Esophagus squamous epithelium (tissue), 5 donors: ENCODE measurements at regions not wholly inside any gene's neighbourhood (a gene's known extent, or its start where the extent isn't known, plus 50 kb on each side); places are given as distances from the start of the nearest gene placed in this dataset.
"Not testable (repeated sequence)": the region's sequence is repeated elsewhere in the genome, so short reads cannot be mapped to it uniquely, and the experiment has no call there.

Experiments
- DNase-seq: peaks from one replicate; lab custom pipeline; 2025; lab: John Stamatoyannopoulos, UW
- H3K27ac ChIP-seq, 4 donors: fragments of 200-600 bp; sonication (generic); one replicate each; pipeline ENCODE4 v1.5.1; 2016 to 2019; ENCODE audit warnings: mild to moderate bottlenecking in 1 of 4
- H3K27me3 ChIP-seq, 4 donors: fragments of 200-600 bp; sonication (generic); 1 replicate in 3 of 4; 2 replicates in 1 of 4; pipeline versions ENCODE4 v1.5.1 to v1.6.0; 2017 to 2021; ENCODE audit warnings: antibody characterized with exemption in 1 of 4
- H3K36me3 ChIP-seq, 3 donors: fragments of 200-600 bp; sonication (generic); one replicate each; pipeline ENCODE4 v1.5.1; 2016 to 2019
- H3K4me1 ChIP-seq, 3 donors: fragments of 200-600 bp; sonication (generic); one replicate each; pipeline ENCODE4 v1.5.1; 2017 to 2019
- H3K4me3 ChIP-seq, 4 donors: fragments of 200-600 bp; sonication (generic); 1 replicate in 3 of 4; 2 replicates in 1 of 4; pipeline ENCODE4 v1.5.1; 2016 to 2019; ENCODE audit warnings: mild to moderate bottlenecking in 2 of 4, moderate library complexity in 1 of 4
- H3K9me3 ChIP-seq, 3 donors: fragments of 200-600 bp; sonication (generic); one replicate each; pipeline ENCODE4 v1.5.1; 2016 to 2019
- POLR2A ChIP-seq, 4 donors: fragments of 450-650 bp; IDR thresholded peaks; one replicate each; pipeline ENCODE4 v1.6.1; 2017; ENCODE audit warnings: antibody characterized with exemption in 4 of 4, mild to moderate bottlenecking in 4 of 4, moderate library complexity in 3 of 4
- WGBS, 2 donors: methylation state at CpG; one replicate each; pipeline ENCODE4 v1.1.5; 2018; 5-methylcytosine and 5-hydroxymethylcytosine counted together
- intact Hi-C: fragments of 100-400 bp; cut with DNase I; formaldehyde crosslinking; loops from one replicate; pipeline ENCODE4 v1.15.0; 2022
- TF ChIP-seq, protein P1 (sequence below), 6 experiments: fragments of 450-650 bp in 4 of 6; fragments of 200-600 bp in 2 of 6; sonication (generic) in 2 of 6; IDR thresholded peaks; one replicate each; pipeline ENCODE4 v1.5.1; 2016 to 2019; ENCODE audit warnings: antibody characterized with exemption in 6 of 6, mild to moderate bottlenecking in 4 of 6, moderate library complexity in 4 of 6
- donor health status: DM: yes; HTN: yes; CAD: no.

DNA sequence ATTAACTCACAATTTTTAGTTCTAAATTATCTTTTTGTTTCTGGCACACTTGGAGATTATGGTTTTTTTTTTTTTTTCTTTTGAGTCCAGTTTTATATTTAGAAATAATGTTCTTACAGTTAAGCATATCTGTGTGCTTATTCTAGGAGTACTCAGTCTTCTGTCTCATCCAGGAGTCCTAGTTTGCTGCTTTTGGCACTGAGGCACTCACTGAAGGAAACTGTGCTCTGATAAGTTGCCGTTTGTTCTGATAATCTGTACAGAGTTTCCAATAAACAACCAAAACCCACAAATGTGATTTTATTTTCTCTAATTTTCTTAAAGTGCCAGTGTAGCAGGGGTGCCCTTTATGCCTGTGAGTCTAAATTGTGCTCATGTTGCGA lies 251.0 kb downstream of the LRRC70 start:
- no peaks in the 10 kb centered on the region for H3K36me3 ChIP-seq
- 59 to 65% methylated on average over 2 of the region's 2 CpGs for WGBS, 2 donors
- TF ChIP-seq, protein P1, sequence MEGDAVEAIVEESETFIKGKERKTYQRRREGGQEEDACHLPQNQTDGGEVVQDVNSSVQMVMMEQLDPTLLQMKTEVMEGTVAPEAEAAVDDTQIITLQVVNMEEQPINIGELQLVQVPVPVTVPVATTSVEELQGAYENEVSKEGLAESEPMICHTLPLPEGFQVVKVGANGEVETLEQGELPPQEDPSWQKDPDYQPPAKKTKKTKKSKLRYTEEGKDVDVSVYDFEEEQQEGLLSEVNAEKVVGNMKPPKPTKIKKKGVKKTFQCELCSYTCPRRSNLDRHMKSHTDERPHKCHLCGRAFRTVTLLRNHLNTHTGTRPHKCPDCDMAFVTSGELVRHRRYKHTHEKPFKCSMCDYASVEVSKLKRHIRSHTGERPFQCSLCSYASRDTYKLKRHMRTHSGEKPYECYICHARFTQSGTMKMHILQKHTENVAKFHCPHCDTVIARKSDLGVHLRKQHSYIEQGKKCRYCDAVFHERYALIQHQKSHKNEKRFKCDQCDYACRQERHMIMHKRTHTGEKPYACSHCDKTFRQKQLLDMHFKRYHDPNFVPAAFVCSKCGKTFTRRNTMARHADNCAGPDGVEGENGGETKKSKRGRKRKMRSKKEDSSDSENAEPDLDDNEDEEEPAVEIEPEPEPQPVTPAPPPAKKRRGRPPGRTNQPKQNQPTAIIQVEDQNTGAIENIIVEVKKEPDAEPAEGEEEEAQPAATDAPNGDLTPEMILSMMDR (IDR thresholded peaks at IDR 0.05): no peak
- no peak for TF ChIP-seq POLR2A (IDR thresholded peaks at IDR 0.05)

DNA sequence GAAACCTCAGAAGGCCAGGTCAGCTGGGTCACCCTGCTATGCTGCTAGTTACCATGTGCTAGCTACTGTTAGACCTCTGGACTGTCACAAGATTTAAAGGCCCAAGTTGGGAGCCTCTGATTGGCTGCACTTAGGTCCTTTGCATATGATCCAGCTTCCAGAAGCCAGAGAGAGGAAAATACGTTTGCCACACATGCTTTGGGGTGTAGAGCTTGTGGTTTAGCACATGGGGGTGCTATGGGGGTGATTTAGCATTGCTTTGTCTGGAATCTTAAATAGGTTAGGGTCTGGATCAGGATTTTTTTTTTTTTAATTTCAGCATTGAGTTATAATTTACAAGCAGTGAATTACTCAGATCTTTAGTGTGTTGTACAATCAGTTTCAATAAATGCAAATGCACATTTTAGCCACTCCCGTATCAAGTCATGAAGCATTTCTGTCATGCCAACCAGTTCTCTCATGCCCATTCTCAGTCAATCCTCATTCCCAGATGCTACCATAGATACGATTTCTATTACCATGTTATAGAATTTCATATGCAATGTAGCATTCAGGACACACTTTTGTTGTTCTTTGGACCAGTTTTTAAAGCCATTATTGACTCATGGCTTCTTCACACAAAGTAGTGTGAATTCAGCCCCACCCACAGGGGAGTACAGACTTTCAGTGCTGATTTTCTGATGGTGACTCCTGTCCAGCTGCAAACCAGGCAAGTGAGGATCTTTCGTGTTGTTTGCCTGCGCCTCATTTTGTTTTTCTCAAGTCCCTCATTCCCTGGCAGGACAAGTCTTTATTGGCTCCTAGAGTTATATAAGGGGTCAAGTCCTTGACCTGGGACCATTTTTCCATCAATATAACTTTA lies 250.4 kb downstream of the LRRC70 start:
- TF ChIP-seq POLR2A (IDR thresholded peaks at IDR 0.05): no peak
- TF ChIP-seq, protein P1 (IDR thresholded peaks at IDR 0.05): no peak
- H3K4me1 ChIP-seq: no peaks in the 10 kb centered on the region
- no peak for DNase-seq
- no peak overlapping the region for H3K4me3 ChIP-seq
- WGBS, 2 donors: 45 to 50% methylated on average over 5 of the region's 5 CpGs
- H3K27me3 ChIP-seq: no peaks in the 10 kb centered on the region
- intact Hi-C loops: no loop called here
- H3K36me3 ChIP-seq: no peaks in the 10 kb centered on the region
- H3K27ac ChIP-seq: no peak overlapping the region
- H3K9me3 ChIP-seq: peaks cover 0 to 6% (median 0%) of the 10 kb centered on the region in 3 donors

More for the DNA sequence above, 251.0 kb downstream of the LRRC70 start:
- Histone ChIP-seq H3K27ac (no peak overlapping the region), H3K4me3 (no peak overlapping the region), H3K27me3 (no peaks in the 10 kb centered on the region), H3K9me3 (peaks cover 0 to 6% (median 0%) of the 10 kb centered on the region in 3 donors), H3K4me1 (no peaks in the 10 kb centered on the region)
- intact Hi-C loops: no loop called here
- DNase-seq: no peak

DNA sequence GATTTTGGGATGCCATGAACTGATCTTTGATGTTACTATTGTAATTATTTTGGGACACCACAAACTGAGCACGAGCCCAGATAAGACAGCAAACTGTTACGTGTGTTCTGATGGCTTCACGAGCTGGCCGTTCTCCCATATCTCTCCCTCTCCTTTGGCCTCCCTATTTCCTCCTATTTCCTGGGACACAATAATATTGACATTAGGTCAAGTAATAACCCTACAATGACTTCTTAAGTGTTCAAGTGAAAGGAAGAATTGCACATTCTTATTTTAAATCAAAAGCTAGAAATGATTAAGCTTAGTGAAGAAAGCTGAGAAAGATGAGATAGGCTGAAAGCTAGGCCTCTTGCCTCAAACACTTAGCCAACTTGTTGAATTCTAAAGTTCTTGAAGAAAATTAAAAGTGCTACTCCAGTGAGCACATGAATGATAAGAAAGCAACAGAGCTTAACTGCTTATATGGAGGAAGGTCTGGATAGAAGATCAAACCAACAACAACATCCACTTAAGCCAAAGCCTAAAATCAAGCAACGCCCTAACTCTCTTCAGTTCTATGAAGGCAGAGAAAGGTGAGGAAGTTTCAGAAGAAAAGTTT lies 247.1 kb downstream of the LRRC70 start:
- no peaks in the 10 kb centered on the region for H3K9me3 ChIP-seq
- WGBS, 2 donors: 85 to 92% methylated on average over 5 of the region's 5 CpGs
- DNase-seq: no peak

DNA sequence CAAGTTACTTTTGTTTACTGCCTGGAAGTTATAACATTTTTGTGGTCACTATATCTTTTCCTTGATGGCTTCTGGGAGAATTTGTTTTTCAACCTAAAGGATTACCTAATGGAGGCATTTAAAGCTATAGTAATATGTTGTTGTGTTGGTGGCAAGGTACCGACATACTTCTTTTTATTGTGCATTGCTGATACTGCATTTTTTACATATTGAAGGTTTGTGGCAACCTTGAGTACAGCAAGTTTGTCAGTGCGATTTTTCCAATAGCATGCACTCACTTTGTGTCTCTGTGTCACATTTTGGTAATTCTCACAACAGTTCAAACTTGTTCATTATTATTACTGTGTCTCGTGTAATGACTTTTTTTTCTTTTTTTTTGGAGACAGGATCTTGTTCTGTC lies 246.3 kb downstream of the LRRC70 start:
- intact Hi-C loops: no loop called here
- WGBS, 2 donors: 84 to 87% methylated on average over 3 of the region's 3 CpGs
- no peaks in the 10 kb centered on the region for H3K9me3 ChIP-seq
- no peak overlapping the region for H3K27ac ChIP-seq
- no peaks in the 10 kb centered on the region for H3K27me3 ChIP-seq
- TF ChIP-seq, protein P1 (IDR thresholded peaks at IDR 0.05): no peak
- no peak for TF ChIP-seq POLR2A (IDR thresholded peaks at IDR 0.05)
- no peak overlapping the region for H3K4me3 ChIP-seq
- H3K36me3 ChIP-seq: no peaks in the 10 kb centered on the region
- no peaks in the 10 kb centered on the region for H3K4me1 ChIP-seq
- DNase-seq: no peak

More for the DNA sequence above, 247.1 kb downstream of the LRRC70 start:
- Histone ChIP-seq H3K36me3 (no peaks in the 10 kb centered on the region), H3K27ac (no peak overlapping the region), H3K27me3 (no peaks in the 10 kb centered on the region), H3K4me3 (no peak overlapping the region), H3K4me1 (no peaks in the 10 kb centered on the region)
- intact Hi-C loops: no loop called here
- no peak for TF ChIP-seq POLR2A (IDR thresholded peaks at IDR 0.05)
- TF ChIP-seq, protein P1 (IDR thresholded peaks at IDR 0.05): no peak

DNA sequence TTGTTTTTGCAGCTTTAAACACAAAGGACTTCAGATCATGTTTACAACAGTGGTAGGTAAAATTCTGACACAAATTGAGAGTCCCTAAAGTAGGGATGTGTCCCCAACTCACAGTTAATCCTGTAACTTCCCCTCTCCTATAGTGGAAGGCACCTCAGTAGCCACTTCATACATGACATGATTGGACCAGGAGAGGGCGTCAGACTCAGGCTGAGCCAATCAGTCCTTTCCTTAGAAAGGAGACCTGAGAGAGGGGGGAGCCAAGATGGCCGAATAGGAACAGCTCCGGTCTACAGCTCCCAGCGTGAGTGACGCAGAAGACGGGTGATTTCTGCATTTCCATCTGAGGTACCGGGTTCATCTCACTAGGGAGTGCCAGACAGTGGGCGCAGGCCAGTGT lies 238.4 kb downstream of the LRRC70 start:
- H3K36me3 ChIP-seq, H3K27me3 ChIP-seq: not testable (repeated sequence)
- 88% methylated on average over 5 of the region's 8 CpGs; no CpG with 5 or more reads in 1 of the 2 donors for WGBS, 2 donors

More for the DNA sequence above, 238.4 kb downstream of the LRRC70 start:
- H3K27ac ChIP-seq, DNase-seq, H3K9me3 ChIP-seq, intact Hi-C loops, H3K4me3 ChIP-seq, H3K4me1 ChIP-seq: not testable (repeated sequence)
